Stimulated activated naive CD8-positive, alpha-beta T cell treated with anti-CD3 and anti-CD28 coated beads, Interleukin-15, amount 100 ng/mL, for 72 hours (primary cell): ENCODE measurements at regions not wholly inside any gene's neighbourhood (a gene's known extent, or its start where the extent isn't known, plus 50 kb on each side); places are given as distances from the start of the nearest gene placed in this dataset.
"Not testable (repeated sequence)": the region's sequence is repeated elsewhere in the genome, so short reads cannot be mapped to it uniquely, and the experiment has no call there.

Experiments used
- ATAC-seq: fragments of 150-1000 bp; cut with Tn5 transposase; 2 replicates; pipeline ENCODE4 v1.10.0; 2021; ENCODE audit warnings: mild to moderate bottlenecking, moderate library complexity
- DNase-seq, 2 donors: peaks; one replicate each; pipeline ENCODE4 v3.0.0; 2021 to 2022
- H3K27ac Mint-ChIP-seq, 2 donors: one replicate each; pipeline ENCODE4 v1.8.0; 2022; ENCODE audit warnings: mild to moderate bottlenecking in 2 of 2, mixed read lengths in 2 of 2, moderate library complexity in 2 of 2
- H3K27me3 Mint-ChIP-seq: one replicate; pipeline ENCODE4 v1.8.0; 2022; ENCODE audit warnings: mixed read lengths
- H3K4me1 Mint-ChIP-seq: one replicate; pipeline ENCODE4 v1.8.0; 2022; ENCODE audit warnings: mild to moderate bottlenecking, mixed read lengths
- H3K4me3 Mint-ChIP-seq, 2 donors: one replicate each; pipeline ENCODE4 v1.8.0; 2022; ENCODE audit warnings: mild to moderate bottlenecking in 2 of 2, mixed read lengths in 2 of 2, moderate library complexity in 1 of 2
- H3K9me3 Mint-ChIP-seq, 2 donors: one replicate each; pipeline ENCODE4 v1.8.0; 2022; ENCODE audit warnings: mixed read lengths in 2 of 2

- peaks cover 17% of the 10 kb centered on the region for H3K27me3 Mint-ChIP-seq
- H3K27ac Mint-ChIP-seq, DNase-seq, ATAC-seq, H3K9me3 Mint-ChIP-seq, H3K4me3 Mint-ChIP-seq, H3K4me1 Mint-ChIP-seq: not testable (repeated sequence)
Measured at GRCh38 chr1:29549728-29550118, 313.4 kb downstream of the PTPRU start.

DNA sequence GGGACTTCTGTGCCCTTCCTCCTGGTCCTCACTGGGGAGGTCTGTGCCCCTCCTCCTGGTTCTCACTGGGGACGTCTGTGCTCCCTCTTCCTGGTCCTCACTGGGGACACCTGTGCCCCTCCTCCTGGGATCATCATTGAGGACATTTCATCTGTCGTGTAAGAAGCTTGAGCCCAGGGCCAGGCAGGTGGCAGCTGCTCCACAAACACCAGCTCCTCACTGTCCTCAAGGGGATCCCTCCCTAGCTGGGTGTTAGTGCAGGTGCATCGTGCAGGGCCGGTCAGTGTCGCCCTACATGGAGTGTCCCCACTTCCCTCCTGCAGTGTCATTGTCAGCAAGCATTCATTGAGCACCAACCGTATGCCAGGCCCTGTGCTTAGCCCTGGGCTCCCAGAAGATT is 312.7 kb downstream of the PTPRU start:
- no peak for DNase-seq
- Mint-ChIP-seq H3K4me1 (no peaks in the 10 kb centered on the region), H3K27ac (no peak overlapping the region), H3K4me3 (no peak overlapping the region), H3K27me3 (peaks cover 17% of the 10 kb centered on the region), H3K9me3 (no peaks in the 10 kb centered on the region)
- ATAC-seq, result no peak

- ATAC-seq (no peak), DNase-seq (no peak)
- Mint-ChIP-seq H3K27ac (no peak overlapping the region), H3K9me3 (no peaks in the 10 kb centered on the region), H3K4me3 (no peak overlapping the region), H3K4me1 (no peaks in the 10 kb centered on the region), H3K27me3 (peaks cover 17% of the 10 kb centered on the region)
Measured at GRCh38 chr1:29548091-29548490, 311.8 kb downstream of the PTPRU start.

GRCh38 chr1:29547300-29547699 is 311.0 kb downstream of the PTPRU start:
- DNase-seq (no peak), ATAC-seq (no peak)
- no peaks in the 10 kb centered on the region for H3K4me1 Mint-ChIP-seq
- H3K9me3 Mint-ChIP-seq, result no peaks in the 10 kb centered on the region
- peaks cover 17% of the 10 kb centered on the region for H3K27me3 Mint-ChIP-seq
- no peak overlapping the region for H3K27ac Mint-ChIP-seq
- H3K4me3 Mint-ChIP-seq, result no peak overlapping the region

DNA sequence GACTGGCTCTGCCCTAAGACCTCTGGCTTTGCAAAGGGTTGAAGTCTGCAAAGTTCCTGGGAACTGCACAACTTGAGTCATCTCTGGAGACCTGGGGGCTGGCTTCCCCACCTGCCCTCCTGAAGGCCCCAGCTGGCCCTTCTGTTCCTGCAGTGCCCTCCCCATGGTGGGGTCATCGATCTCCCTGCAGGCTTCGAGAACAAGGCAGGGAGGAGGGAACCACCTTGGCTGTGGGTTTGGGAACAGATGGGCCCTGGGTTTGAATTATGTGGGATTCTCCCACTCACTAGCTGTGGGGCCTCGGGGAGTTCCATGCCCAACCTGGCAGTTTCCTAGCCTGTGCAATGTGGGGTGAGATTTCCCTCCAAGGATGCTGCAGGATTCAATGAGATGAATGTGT is 310.2 kb downstream of the PTPRU start:
- no peak overlapping the region for H3K4me3 Mint-ChIP-seq
- H3K9me3 Mint-ChIP-seq, result no peaks in the 10 kb centered on the region
- H3K27me3 Mint-ChIP-seq, result peaks cover 17% of the 10 kb centered on the region

DNA sequence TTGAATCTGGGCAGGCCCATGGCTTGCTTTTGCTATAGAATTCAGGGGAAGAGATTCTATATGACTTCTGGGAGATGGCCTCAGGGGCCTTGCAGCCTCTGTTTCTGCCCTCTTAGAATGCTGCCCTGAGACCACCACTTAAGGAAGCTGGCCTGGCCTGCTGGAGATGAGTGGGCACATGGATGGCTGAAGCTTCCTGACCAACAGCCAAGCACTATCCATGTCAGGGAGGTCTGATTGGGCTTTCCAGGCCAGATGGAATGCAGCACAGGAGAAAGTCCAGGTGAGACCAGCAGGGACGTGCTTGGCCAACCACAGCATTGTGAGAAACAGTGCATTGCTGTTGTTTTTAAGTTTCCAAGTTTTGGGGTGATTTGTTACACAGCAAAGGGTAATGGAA is 308.1 kb downstream of the PTPRU start:
- no peak for DNase-seq
- Mint-ChIP-seq H3K27me3 (peaks cover 11% of the 10 kb centered on the region), H3K27ac (no peak overlapping the region), H3K4me3 (no peak overlapping the region), H3K9me3 (no peaks in the 10 kb centered on the region), H3K4me1 (no peaks in the 10 kb centered on the region)
- ATAC-seq, result no peak

More for the DNA sequence above, 310.2 kb downstream of the PTPRU start:
- no peak for ATAC-seq
- H3K4me1 Mint-ChIP-seq, result no peaks in the 10 kb centered on the region
- no peak overlapping the region for H3K27ac Mint-ChIP-seq
- no peak for DNase-seq

GRCh38 chr1:29543586-29543985 is 307.3 kb downstream of the PTPRU start:
- H3K4me1 Mint-ChIP-seq, result no peaks in the 10 kb centered on the region
- no peaks in the 10 kb centered on the region for H3K9me3 Mint-ChIP-seq
- no peak for ATAC-seq
- H3K4me3 Mint-ChIP-seq, result no peak overlapping the region
- H3K27me3 Mint-ChIP-seq, result peaks cover 3% of the 10 kb centered on the region
- H3K27ac Mint-ChIP-seq, result no peak overlapping the region
- no peak for DNase-seq

DNA sequence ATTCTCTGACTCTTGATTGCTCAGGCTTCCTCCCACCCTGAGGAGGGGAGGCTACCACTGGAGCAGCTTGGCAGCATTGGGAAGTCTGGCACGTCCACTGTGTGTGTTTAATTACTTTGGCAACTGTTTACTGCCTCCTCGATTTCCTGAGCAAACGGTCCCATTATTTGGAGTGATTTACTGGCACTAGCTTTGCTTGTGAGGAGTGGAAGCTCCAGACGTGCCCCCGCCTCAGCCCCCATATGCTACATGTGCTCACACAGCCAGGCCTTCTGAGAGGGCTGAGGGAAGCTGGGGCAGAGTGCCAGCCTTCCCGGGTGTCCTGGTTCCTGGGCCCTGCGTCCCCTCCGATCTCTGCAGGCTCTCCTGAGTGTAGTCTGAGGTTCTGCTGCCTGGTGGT is 306.2 kb downstream of the PTPRU start:
- ATAC-seq (no peak), DNase-seq (no peak)
- Mint-ChIP-seq H3K4me3 (no peak overlapping the region), H3K4me1 (no peaks in the 10 kb centered on the region), H3K27ac (peak overlapping the region in 1 of 2 donors; percentile 75), H3K9me3 (no peaks in the 10 kb centered on the region), H3K27me3 (no peaks in the 10 kb centered on the region)

DNA sequence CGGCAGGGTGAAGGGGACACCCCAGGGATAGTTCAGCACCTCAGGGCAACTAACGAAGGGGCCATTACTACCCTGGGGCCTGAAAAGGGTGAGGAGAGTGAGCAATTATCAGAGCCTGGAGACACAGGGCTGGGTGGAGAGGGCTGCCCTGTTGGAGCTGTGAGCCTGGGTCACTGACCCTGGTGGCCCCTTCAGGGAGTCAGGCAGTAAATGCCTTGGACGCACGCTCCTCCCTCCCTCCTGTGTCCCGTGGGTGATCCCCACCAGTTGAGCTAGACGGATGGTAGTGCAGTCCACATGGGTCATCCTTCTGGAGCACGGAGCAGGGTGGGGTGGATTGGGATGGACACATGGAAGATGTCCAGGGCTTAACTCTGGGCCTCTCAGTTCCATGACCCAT is 305.3 kb downstream of the PTPRU start:
- DNase-seq, result no peak
- no peaks in the 10 kb centered on the region for H3K9me3 Mint-ChIP-seq
- no peak overlapping the region for H3K27ac Mint-ChIP-seq
- no peaks in the 10 kb centered on the region for H3K27me3 Mint-ChIP-seq
- no peak overlapping the region for H3K4me3 Mint-ChIP-seq
- no peak for ATAC-seq
- H3K4me1 Mint-ChIP-seq, result no peaks in the 10 kb centered on the region

GRCh38 chr1:29540801-29541357 is 304.6 kb downstream of the PTPRU start:
- DNase-seq, result no peak
- H3K4me1 Mint-ChIP-seq, result no peaks in the 10 kb centered on the region
- H3K4me3 Mint-ChIP-seq, result no peak overlapping the region
- no peaks in the 10 kb centered on the region for H3K27me3 Mint-ChIP-seq
- no peak overlapping the region for H3K27ac Mint-ChIP-seq
- ATAC-seq, result no peak
- no peaks in the 10 kb centered on the region for H3K9me3 Mint-ChIP-seq

- no peaks in the 10 kb centered on the region for H3K4me1 Mint-ChIP-seq
- H3K27ac Mint-ChIP-seq, result no peak overlapping the region
- H3K27me3 Mint-ChIP-seq, result no peaks in the 10 kb centered on the region
- peaks cover 0 to 4% of the 10 kb centered on the region in 2 donors for H3K9me3 Mint-ChIP-seq
- H3K4me3 Mint-ChIP-seq, result no peak overlapping the region
- DNase-seq (no peak), ATAC-seq (no peak)
Measured at GRCh38 chr1:29539971-29540370, 303.6 kb downstream of the PTPRU start.

- peaks cover 0 to 11% of the 10 kb centered on the region in 2 donors for H3K9me3 Mint-ChIP-seq
- no peak overlapping the region for H3K27ac Mint-ChIP-seq
Measured at GRCh38 chr1:29538586-29538985, 302.3 kb downstream of the PTPRU start.

GRCh38 chr1:29532751-29533150 is 296.4 kb downstream of the PTPRU start:
- Mint-ChIP-seq H3K4me1 (no peaks in the 10 kb centered on the region), H3K4me3 (no peak overlapping the region), H3K9me3 (peaks cover 23 to 32% of the 10 kb centered on the region in 2 donors), H3K27me3 (no peaks in the 10 kb centered on the region), H3K27ac (no peak overlapping the region)
- DNase-seq (no peak), ATAC-seq (no peak)

More at GRCh38 chr1:29538586-29538985, 302.3 kb downstream of the PTPRU start:
- H3K4me1 Mint-ChIP-seq, result no peaks in the 10 kb centered on the region
- DNase-seq (no peak), ATAC-seq (no peak)
- no peaks in the 10 kb centered on the region for H3K27me3 Mint-ChIP-seq
- H3K4me3 Mint-ChIP-seq, result no peak overlapping the region

DNA sequence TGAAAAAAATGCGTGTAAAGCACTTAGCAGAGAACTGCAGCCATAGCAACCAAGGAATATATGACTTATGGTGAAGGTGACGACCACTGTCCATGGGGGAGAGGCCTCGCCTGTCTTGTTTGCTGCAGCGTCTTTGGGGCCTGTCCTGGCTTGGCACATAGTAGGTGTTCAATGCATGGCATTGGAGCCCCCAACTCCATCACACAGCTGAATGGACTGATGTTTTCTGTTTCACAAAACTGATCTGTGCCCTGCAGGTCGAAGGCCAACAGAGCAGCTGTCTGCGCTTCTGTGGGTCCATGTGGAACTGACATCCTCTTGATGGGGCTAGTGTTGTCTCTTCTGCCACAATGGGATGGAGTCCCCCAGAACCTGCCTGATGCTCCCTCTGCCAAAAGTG is 296.0 kb downstream of the PTPRU start:
- ATAC-seq, result no peak
- no peak overlapping the region for H3K27ac Mint-ChIP-seq
- H3K9me3 Mint-ChIP-seq, result peaks cover 23 to 32% of the 10 kb centered on the region in 2 donors
- no peaks in the 10 kb centered on the region for H3K4me1 Mint-ChIP-seq
- peaks cover 4% of the 10 kb centered on the region for H3K27me3 Mint-ChIP-seq
- no peak overlapping the region for H3K4me3 Mint-ChIP-seq
- no peak for DNase-seq

DNA sequence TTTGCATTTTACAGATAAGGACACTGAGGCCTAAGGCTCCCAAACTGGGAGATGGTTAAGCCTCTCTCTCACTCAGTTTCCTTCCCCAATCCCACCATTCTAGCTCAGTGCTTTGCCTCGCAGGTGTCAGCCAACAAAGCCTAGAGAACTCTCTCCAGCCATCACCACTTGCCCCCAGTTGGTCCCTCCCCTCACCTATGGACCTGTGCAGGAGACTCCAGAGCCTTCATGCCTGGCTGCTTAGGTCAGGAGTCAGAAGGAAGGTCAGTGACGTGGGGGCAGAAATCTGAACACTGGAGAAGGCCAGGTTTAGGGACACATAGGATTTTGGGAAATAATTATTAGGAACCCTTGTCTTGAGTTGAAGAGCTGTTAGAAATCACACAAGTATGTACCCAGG is 295.3 kb downstream of the PTPRU start:
- DNase-seq (no peak), ATAC-seq (no peak)
- Mint-ChIP-seq H3K27me3 (peaks cover 11% of the 10 kb centered on the region), H3K4me1 (no peaks in the 10 kb centered on the region), H3K27ac (no peak overlapping the region), H3K9me3 (peaks cover 23 to 32% of the 10 kb centered on the region in 2 donors), H3K4me3 (no peak overlapping the region)

DNA sequence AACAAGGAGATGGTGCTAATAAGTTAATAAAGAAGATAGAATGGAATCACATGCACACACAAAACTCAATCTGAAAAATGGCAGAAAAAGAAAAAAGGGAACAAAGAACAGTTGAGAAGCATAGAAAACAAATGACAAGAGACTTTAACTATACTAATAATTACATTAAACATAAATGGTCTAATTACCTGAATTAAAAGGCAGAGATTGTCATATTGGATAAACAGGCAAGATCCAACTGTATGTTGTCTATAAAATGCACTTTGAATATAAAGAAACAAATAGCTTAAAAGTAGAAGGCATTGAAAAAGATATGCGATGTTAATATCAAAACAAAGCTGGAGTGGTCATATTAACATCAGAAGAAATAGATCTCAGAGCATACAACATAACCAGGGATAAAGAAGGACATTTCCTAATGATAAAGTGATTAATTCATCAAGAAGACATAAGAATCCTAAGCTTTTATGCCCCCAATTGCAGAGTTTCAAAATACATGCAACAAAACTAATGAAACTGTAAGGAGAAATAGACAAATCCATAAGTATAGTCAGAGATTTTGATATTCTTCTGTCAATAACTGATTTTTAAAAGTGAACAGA is 293.5 kb downstream of the PTPRU start:
- DNase-seq (no peak), ATAC-seq (no peak)
- Mint-ChIP-seq H3K9me3 (peaks cover 23 to 26% of the 10 kb centered on the region in 2 donors), H3K27ac (no peak overlapping the region), H3K4me1 (no peaks in the 10 kb centered on the region), H3K27me3 (peaks cover 25% of the 10 kb centered on the region), H3K4me3 (no peak overlapping the region)
